ENCODE measurements at regions not wholly inside any gene's neighbourhood (a gene's known extent, or its start where the extent isn't known, plus 50 kb on each side); places are given as distances from the start of the nearest gene placed in this dataset.

- TF ChIP-seq EZH2 (IDR thresholded peaks at IDR 0.05; ENCODE audit: insufficient read depth, poor library complexity, severe bottlenecking) (no peak), EZH2phosphoT487 (IDR thresholded peaks at IDR 0.05; ENCODE audit: insufficient read depth, low read depth) (no peak)
Measured at GRCh38 chr2:198695879-198696278, 761.9 kb downstream of the SATB2 start.
